ENCODE measurements at regions not wholly inside any gene's neighbourhood (a gene's known extent, or its start where the extent isn't known, plus 50 kb on each side); places are given as distances from the start of the nearest gene placed in this dataset.

DNA sequence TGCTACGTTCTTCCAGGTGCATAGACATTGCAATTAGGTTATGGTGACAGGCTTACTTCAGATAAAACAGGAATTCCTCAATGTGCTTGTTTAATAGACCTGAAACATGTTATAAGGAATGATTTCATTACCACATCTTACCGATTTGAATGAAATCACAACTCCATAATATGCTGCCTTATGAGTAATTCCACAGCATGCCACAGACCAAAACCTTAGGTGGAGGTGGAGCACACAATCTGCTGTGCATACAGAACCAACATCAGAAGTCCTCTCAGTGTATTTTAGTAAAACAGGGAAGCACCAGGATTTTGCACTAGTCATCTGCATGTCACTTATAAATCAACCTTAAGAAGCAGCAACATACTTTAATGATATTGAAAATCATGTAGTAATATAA, 148.9 kb upstream of the TSHZ2 start:
- TF ChIP-seq, protein P1, sequence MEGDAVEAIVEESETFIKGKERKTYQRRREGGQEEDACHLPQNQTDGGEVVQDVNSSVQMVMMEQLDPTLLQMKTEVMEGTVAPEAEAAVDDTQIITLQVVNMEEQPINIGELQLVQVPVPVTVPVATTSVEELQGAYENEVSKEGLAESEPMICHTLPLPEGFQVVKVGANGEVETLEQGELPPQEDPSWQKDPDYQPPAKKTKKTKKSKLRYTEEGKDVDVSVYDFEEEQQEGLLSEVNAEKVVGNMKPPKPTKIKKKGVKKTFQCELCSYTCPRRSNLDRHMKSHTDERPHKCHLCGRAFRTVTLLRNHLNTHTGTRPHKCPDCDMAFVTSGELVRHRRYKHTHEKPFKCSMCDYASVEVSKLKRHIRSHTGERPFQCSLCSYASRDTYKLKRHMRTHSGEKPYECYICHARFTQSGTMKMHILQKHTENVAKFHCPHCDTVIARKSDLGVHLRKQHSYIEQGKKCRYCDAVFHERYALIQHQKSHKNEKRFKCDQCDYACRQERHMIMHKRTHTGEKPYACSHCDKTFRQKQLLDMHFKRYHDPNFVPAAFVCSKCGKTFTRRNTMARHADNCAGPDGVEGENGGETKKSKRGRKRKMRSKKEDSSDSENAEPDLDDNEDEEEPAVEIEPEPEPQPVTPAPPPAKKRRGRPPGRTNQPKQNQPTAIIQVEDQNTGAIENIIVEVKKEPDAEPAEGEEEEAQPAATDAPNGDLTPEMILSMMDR (IDR thresholded peaks at IDR 0.05) = no peak
- TF ChIP-seq POLR2A (IDR thresholded peaks at IDR 0.05; ENCODE audit: low read depth) (no peak), POLR2AphosphoS5 (IDR thresholded peaks at IDR 0.05) (no peak), EP300 (IDR thresholded peaks at IDR 0.05) (no peak)

Data from esophagus muscularis mucosa (tissue), 4 donors.